ENCODE measurements at regions not wholly inside any gene's neighbourhood (a gene's known extent, or its start where the extent isn't known, plus 50 kb on each side); places are given as distances from the start of the nearest gene placed in this dataset.

- TF ChIP-seq POLR2AphosphoS5 (IDR thresholded peaks at IDR 0.05) (no peak), POLR2A (IDR thresholded peaks at IDR 0.05) (no peak)
These were observed 727.4 kb upstream of the CITED2 start for GRCh38 chr6:140101818-140102217.
